ENCODE measurements at regions not wholly inside any gene's neighbourhood (a gene's known extent, or its start where the extent isn't known, plus 50 kb on each side); places are given as distances from the start of the nearest gene placed in this dataset.

DNA sequence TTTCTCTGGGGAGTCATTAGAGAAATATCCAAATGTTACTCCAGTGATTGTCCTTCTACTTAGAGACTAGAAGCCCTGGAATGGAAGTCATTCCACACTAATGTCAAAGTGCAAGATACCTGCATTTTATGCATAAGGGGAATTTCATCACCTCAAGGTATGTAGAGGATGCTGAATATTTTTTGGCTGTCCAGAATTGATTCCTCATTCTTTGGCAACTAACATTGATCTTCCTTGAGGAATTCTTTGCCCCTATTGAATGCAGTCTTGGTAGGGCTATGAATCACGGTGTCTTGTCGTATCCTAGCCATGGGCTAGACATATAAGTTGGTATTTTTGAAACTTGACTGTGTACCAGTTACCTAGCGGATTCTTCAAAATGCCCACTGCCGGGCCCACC lies 271.1 kb downstream of the CNTN3 start:
- Mint-ChIP-seq H3K27me3 (ENCODE audit: unreplicated experiment) (no peaks in the 10 kb centered on the region), H3K36me3 (ENCODE audit: insufficient read depth, unreplicated experiment) (no peaks in the 10 kb centered on the region), H3K4me3 (ENCODE audit: low read depth, unreplicated experiment) (no peak overlapping the region), H3K27ac (ENCODE audit: unreplicated experiment) (no peak overlapping the region), H3K9me3 (ENCODE audit: low read depth, unreplicated experiment) (peaks cover 11% of the 10 kb centered on the region), H3K4me1 (ENCODE audit: low read depth, unreplicated experiment) (no peaks in the 10 kb centered on the region)
- DNase-seq = no peak
- no TSS peak for BruUV-seq (replicated peaks)
- CTCF ChIA-PET = no interaction called here
- intact Hi-C loops (cut with micrococcal nuclease; ENCODE audit: unreplicated experiment) = no loop called here
- TF ChIP-seq, protein P1, sequence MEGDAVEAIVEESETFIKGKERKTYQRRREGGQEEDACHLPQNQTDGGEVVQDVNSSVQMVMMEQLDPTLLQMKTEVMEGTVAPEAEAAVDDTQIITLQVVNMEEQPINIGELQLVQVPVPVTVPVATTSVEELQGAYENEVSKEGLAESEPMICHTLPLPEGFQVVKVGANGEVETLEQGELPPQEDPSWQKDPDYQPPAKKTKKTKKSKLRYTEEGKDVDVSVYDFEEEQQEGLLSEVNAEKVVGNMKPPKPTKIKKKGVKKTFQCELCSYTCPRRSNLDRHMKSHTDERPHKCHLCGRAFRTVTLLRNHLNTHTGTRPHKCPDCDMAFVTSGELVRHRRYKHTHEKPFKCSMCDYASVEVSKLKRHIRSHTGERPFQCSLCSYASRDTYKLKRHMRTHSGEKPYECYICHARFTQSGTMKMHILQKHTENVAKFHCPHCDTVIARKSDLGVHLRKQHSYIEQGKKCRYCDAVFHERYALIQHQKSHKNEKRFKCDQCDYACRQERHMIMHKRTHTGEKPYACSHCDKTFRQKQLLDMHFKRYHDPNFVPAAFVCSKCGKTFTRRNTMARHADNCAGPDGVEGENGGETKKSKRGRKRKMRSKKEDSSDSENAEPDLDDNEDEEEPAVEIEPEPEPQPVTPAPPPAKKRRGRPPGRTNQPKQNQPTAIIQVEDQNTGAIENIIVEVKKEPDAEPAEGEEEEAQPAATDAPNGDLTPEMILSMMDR (IDR thresholded peaks at IDR 0.05; ENCODE audit: unreplicated experiment) = no peak

DNA sequence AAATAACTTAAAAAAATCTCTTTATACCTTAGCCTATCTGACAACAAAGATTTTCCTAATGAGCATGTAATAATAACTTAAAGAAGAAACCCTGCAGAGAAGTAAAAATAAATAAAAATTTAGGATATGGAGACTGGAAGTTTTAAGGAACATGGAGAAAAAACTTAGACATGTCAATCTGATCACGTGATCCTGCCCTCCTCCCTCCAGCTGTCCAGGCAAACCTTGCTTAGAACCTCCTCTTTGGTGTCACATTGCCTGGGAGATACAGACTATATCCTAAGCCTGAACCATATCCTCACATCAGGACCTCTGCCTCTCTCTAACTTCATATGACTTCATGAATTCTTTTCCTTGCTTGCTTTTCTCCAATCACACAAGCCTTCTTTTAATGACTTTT lies 275.5 kb downstream of the CNTN3 start:
- no TSS peak for BruUV-seq (replicated peaks)

DNA sequence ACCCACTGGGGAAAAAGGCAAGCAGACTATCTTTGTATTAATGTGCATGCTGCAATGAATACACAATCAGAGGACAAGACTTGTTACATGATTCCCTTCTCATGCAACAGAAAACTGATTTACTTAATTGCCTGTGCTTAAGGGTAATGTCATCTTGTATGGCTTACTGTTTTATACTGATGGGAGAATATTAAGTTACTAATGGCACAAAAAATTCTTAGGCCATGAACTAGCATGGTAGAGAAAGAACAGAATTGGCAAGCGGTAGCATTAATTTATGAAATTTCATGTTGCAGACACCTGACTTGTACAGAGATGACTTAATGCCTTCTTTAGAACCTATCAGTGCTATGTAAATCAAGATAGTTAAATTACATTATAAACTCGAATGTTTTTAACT lies 282.3 kb downstream of the CNTN3 start:
- DNase-seq = no peak
- CTCF ChIA-PET = no interaction called here
- H3K4me3 Mint-ChIP-seq (ENCODE audit: low read depth, unreplicated experiment) = no peak overlapping the region
- intact Hi-C loops (cut with micrococcal nuclease; ENCODE audit: unreplicated experiment) = no loop called here
- BruUV-seq (replicated peaks) = no TSS peak
- H3K4me1 Mint-ChIP-seq (ENCODE audit: low read depth, unreplicated experiment) = no peaks in the 10 kb centered on the region
- H3K27ac Mint-ChIP-seq (ENCODE audit: unreplicated experiment) = no peak overlapping the region
- TF ChIP-seq, protein P1 (IDR thresholded peaks at IDR 0.05; ENCODE audit: unreplicated experiment) = no peak
- H3K27me3 Mint-ChIP-seq (ENCODE audit: unreplicated experiment) = no peaks in the 10 kb centered on the region
- H3K9me3 Mint-ChIP-seq (ENCODE audit: low read depth, unreplicated experiment) = peaks cover 14% of the 10 kb centered on the region
- no peaks in the 10 kb centered on the region for H3K36me3 Mint-ChIP-seq (ENCODE audit: insufficient read depth, unreplicated experiment)

More for the DNA sequence above, 275.5 kb downstream of the CNTN3 start:
- Mint-ChIP-seq H3K36me3 (ENCODE audit: insufficient read depth, unreplicated experiment) (no peaks in the 10 kb centered on the region), H3K9me3 (ENCODE audit: low read depth, unreplicated experiment) (peaks cover 15% of the 10 kb centered on the region), H3K4me3 (ENCODE audit: low read depth, unreplicated experiment) (no peak overlapping the region), H3K27me3 (ENCODE audit: unreplicated experiment) (no peaks in the 10 kb centered on the region), H3K27ac (ENCODE audit: unreplicated experiment) (no peak overlapping the region), H3K4me1 (ENCODE audit: low read depth, unreplicated experiment) (no peaks in the 10 kb centered on the region)
- DNase-seq = no peak
- TF ChIP-seq, protein P1 (IDR thresholded peaks at IDR 0.05; ENCODE audit: unreplicated experiment) = no peak
- intact Hi-C loops (cut with micrococcal nuclease; ENCODE audit: unreplicated experiment) = no loop called here
- CTCF ChIA-PET = no interaction called here

DNA sequence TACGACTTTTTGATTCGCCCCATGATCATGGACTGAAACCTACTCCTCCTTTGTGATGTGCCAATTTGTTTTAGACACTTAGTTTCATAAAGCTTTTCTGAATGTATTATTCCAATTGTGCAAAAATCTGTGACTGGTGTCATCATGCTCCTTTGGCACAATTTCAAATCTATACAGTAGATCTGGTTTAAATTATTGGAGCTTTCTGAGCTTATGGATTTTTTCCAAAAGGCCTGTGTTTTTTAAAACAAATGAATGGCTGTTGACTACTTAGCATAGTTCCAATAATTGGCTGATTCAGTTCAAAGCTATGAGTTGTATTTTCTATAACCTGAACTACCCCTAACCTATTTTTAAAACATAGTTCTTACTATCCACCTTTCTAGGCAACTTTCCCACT lies 282.7 kb downstream of the CNTN3 start:
- Mint-ChIP-seq H3K27me3 (ENCODE audit: unreplicated experiment) (no peaks in the 10 kb centered on the region), H3K27ac (ENCODE audit: unreplicated experiment) (no peak overlapping the region), H3K4me1 (ENCODE audit: low read depth, unreplicated experiment) (no peaks in the 10 kb centered on the region), H3K9me3 (ENCODE audit: low read depth, unreplicated experiment) (peaks cover 14% of the 10 kb centered on the region), H3K36me3 (ENCODE audit: insufficient read depth, unreplicated experiment) (no peaks in the 10 kb centered on the region), H3K4me3 (ENCODE audit: low read depth, unreplicated experiment) (no peak overlapping the region)
- CTCF ChIA-PET = no interaction called here
- TF ChIP-seq, protein P1 (IDR thresholded peaks at IDR 0.05; ENCODE audit: unreplicated experiment) = no peak
- intact Hi-C loops (cut with micrococcal nuclease; ENCODE audit: unreplicated experiment) = no loop called here
- no peak for DNase-seq
- BruUV-seq (replicated peaks) = no TSS peak

DNA sequence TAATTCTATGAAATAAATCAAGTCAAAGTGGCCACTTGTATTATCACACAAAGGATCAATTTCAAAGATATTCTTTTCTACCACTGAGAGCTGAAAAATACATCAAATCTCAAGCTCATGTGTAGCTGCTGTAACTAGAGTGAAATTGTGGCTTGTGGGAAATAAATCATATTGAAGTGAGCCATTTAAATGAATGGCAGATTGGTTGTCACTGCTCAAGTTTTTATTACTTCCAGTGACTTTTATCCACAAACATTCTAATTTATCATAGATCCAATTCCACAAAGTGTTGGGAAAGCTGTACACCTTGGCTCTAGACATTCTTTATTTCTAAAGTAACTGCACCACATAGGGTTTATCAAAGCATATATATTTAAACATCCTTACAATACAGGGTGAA lies 285.4 kb downstream of the CNTN3 start:
- TF ChIP-seq, protein P1 (IDR thresholded peaks at IDR 0.05; ENCODE audit: unreplicated experiment) = no peak
- H3K36me3 Mint-ChIP-seq (ENCODE audit: insufficient read depth, unreplicated experiment) = no peaks in the 10 kb centered on the region
- CTCF ChIA-PET = no interaction called here
- no peaks in the 10 kb centered on the region for H3K4me1 Mint-ChIP-seq (ENCODE audit: low read depth, unreplicated experiment)
- no peak for DNase-seq
- H3K27ac Mint-ChIP-seq (ENCODE audit: unreplicated experiment) = no peak overlapping the region
- H3K27me3 Mint-ChIP-seq (ENCODE audit: unreplicated experiment) = no peaks in the 10 kb centered on the region
- intact Hi-C loops (cut with micrococcal nuclease; ENCODE audit: unreplicated experiment) = no loop called here
- H3K4me3 Mint-ChIP-seq (ENCODE audit: low read depth, unreplicated experiment) = no peak overlapping the region
- peaks cover 8% of the 10 kb centered on the region for H3K9me3 Mint-ChIP-seq (ENCODE audit: low read depth, unreplicated experiment)
- BruUV-seq (replicated peaks) = no TSS peak

Data from Calu3 (cell line).